Hepatocyte (in vitro differentiated cells): ENCODE measurements at regions not wholly inside any gene's neighbourhood (a gene's known extent, or its start where the extent isn't known, plus 50 kb on each side); places are given as distances from the start of the nearest gene placed in this dataset.

Experiments
- CTCF ChIP-seq: fragments of 200-600 bp; sonication (generic); IDR thresholded peaks from 2 replicates; pipeline ENCODE4 v1.5.1; 2016; ENCODE audit warnings: antibody characterized with exemption, mild to moderate bottlenecking; ENCODE audit not compliant: poor library complexity
- EZH2phosphoT487 ChIP-seq: fragments of 200-600 bp; sonication (generic); IDR thresholded peaks from one replicate; pipeline ENCODE4 v1.6.1; 2018; ENCODE audit warnings: antibody characterized with exemption, mild to moderate bottlenecking, low read depth, moderate library complexity; ENCODE audit not compliant: unreplicated experiment, severe bottlenecking

- TF ChIP-seq CTCF (no peak), EZH2phosphoT487 (no peak)
These were observed 174.0 kb downstream of the ASB1 start for GRCh38 chr2:238600506-238601432.
